ENCODE measurements at regions not wholly inside any gene's neighbourhood (a gene's known extent, or its start where the extent isn't known, plus 50 kb on each side); places are given as distances from the start of the nearest gene placed in this dataset.

DNA sequence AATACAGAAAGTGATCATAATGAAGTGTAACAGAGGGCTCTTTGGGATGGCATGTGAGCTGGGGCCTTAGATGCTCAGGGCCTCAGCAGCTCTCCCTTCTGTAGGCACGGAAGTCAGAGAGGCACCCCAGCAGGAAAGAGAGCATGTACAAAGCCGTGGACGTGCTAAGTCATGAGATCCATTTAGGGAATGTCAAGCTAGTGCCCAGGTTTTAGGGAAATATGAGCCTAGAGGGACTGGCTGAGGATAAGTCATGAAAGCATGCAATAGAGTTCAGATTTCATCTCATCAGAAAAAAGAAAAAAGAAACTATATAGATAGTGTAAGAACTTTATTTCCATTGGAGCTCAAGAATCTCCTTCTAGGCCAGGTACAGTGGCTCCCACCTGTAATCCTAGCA, 379.5 kb upstream of the KLF4 start:
- TF ChIP-seq, protein P1, sequence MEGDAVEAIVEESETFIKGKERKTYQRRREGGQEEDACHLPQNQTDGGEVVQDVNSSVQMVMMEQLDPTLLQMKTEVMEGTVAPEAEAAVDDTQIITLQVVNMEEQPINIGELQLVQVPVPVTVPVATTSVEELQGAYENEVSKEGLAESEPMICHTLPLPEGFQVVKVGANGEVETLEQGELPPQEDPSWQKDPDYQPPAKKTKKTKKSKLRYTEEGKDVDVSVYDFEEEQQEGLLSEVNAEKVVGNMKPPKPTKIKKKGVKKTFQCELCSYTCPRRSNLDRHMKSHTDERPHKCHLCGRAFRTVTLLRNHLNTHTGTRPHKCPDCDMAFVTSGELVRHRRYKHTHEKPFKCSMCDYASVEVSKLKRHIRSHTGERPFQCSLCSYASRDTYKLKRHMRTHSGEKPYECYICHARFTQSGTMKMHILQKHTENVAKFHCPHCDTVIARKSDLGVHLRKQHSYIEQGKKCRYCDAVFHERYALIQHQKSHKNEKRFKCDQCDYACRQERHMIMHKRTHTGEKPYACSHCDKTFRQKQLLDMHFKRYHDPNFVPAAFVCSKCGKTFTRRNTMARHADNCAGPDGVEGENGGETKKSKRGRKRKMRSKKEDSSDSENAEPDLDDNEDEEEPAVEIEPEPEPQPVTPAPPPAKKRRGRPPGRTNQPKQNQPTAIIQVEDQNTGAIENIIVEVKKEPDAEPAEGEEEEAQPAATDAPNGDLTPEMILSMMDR (IDR thresholded peaks at IDR 0.05; ENCODE audit: extremely low read depth in 1 of 2, insufficient read depth in 1 of 2, low read depth in 1 of 2, low read length in 2 of 2): no peak
- TF ChIP-seq EZH2 (IDR thresholded peaks at IDR 0.05; ENCODE audit: borderline replicate concordance, low read depth, low read length, severe bottlenecking) (no peak), POLR2AphosphoS5 (IDR thresholded peaks at IDR 0.05; ENCODE audit: insufficient read depth, low read depth, low read length) (no peak), POLR2A (IDR thresholded peaks at IDR 0.05; ENCODE audit: low read depth, low read length) (no peak)

All from endothelial cell of umbilical vein (primary cell).